Kasumi-1 (cell line): ENCODE measurements at regions not wholly inside any gene's neighbourhood (a gene's known extent, or its start where the extent isn't known, plus 50 kb on each side); places are given as distances from the start of the nearest gene placed in this dataset.

ENCODE experiments used
- DNase-seq, 2 experiments: peaks; one replicate each; lab custom pipeline; 2025; lab: John Stamatoyannopoulos, UW

- DNase-seq = no peak
Observed at GRCh38 chr13:104086210-104086609, 1020.0 kb upstream of the SLC10A2 start.

GRCh38 chr13:104085611-104086010 lies 1019.4 kb upstream of the SLC10A2 start:
- no peak for DNase-seq

DNA sequence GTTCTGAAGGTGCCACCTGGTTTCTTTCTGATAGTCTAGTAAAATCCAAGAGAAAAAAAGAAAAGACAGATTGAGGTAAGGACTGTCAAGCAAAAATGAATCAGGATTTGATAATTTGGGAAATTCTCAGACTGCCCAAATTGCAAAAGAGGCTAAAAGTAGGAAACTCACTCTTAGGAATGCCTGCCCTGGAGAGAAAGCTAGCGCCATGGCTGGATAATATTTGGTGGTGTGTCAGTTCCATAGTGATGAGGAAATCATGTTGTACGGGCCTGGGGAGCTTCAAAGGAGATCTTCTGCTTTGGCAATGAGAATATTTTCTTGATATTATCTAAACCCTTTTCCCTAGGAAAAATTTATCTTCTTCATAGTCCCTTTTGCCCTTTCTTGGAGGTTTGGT lies 1008.1 kb upstream of the SLC10A2 start:
- no peak for DNase-seq

- no peak for DNase-seq
Observed at GRCh38 chr13:104071806-104072205, 1005.6 kb upstream of the SLC10A2 start.

GRCh38 chr13:104065328-104065727 lies 999.1 kb upstream of the SLC10A2 start:
- no peak for DNase-seq

DNA sequence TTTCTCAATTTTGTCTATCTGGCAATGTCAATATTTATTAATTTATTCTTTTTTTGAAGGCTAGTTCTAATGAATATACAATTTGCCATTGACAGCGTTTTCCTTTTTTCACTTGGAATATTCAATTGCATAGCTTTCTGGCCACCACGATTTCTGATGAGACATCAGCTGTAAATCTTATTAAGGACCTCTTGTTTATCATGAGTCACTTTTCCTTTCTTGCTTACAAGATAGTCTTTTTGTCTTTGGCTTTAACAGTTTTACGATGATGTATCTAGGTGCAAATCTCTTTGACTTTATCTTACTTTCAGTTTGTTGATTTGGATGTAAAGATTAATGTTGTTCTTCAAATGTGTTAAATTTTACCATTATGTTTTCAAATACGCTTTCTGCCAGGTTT lies 991.6 kb upstream of the SLC10A2 start:
- DNase-seq = no peak

- DNase-seq = no peak
Observed at GRCh38 chr13:104045907-104046306, 979.7 kb upstream of the SLC10A2 start.

DNA sequence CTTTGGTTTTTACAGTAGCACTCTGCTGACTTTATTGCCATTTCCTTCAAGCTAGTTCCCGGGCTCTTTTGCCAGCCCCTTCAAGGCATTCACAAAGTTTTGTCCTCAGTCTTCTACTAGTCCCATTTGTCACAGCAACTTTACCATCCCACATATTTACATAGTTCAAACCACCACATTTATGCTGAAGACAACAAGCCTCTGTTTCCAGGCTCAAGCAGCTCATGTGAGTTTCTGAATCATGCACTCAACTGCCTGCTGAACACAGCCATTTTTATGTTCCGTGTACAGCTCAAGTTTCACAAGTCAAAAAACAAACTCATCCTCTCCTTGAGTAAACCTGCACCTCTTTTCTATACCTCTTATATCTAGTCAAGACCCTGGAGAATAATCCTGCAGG lies 977.0 kb upstream of the SLC10A2 start:
- DNase-seq = no peak

DNA sequence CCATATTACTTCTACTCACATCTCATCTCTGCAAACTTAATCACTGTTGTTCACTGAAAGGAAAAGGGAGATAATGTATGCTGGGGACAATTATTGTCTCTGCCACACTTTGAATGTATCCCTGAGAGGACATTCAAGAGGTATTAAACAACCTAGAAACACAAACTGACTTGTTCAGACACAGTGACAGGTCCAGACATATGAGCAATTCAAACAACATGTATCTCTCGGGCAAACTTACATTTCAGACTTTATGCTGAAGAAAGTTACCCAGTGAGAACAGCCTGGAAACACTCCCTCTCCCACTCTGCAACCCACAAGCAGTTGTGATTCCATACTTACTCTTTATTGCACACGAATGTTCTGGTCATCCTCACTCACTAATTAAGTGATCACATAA lies 968.7 kb upstream of the SLC10A2 start:
- no peak for DNase-seq

- DNase-seq = no peak
Observed at GRCh38 chr13:104025303-104025702, 959.1 kb upstream of the SLC10A2 start.

DNA sequence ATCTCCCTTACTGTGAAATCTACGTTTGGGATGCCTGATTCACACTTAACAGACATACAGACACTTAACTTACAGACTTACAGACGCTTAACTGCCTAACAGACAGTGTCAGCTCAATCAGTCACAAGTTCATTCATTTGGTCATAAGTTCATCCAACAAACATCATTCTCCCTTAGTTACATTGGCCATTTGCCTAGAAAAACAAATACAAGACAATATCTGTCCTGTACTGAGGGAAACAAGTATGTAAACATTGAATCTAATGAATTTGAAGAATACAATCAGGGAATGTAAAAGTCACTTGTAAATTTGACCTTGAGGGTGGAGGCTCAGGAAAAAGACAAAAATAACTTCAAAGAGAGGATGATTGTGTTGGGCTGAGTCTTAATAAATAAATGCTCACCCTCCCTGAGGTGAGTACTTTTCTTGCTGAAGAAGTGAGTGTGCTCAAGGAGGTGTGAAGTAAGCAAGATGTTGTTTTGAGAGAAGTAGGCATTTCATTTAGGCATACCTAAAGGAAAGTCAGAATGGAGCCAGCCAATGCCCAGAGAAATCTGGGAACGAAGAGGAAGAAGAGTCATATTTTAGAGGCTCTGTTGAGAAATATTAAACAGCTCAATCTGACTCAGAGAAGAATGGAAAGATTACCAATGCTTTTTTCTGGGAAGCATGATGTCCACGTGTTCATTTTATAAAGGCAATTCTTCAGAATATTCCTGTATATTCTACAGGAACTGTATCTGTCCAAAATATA lies 958.4 kb upstream of the SLC10A2 start:
- DNase-seq = no peak

GRCh38 chr13:104021806-104022397 lies 955.7 kb upstream of the SLC10A2 start:
- no peak for DNase-seq

DNA sequence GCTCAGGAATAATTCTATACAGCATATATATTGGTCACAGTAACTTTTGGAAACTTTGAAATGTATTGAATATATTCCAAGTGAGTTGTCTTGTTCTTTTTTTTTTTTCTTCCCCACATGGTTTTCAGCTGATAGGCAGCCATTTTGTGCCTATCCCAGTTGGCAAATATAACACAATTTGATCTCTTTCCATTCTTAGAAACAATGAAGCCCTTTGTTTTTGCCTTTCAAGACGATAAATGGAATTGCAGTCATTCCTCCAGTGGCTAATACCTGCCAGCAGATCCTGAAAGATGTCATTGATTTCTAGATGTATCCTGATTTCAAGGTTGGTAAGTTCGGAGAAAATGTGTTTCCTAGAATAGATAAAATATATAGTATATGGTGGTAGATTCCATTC lies 951.1 kb upstream of the SLC10A2 start:
- no peak for DNase-seq

DNA sequence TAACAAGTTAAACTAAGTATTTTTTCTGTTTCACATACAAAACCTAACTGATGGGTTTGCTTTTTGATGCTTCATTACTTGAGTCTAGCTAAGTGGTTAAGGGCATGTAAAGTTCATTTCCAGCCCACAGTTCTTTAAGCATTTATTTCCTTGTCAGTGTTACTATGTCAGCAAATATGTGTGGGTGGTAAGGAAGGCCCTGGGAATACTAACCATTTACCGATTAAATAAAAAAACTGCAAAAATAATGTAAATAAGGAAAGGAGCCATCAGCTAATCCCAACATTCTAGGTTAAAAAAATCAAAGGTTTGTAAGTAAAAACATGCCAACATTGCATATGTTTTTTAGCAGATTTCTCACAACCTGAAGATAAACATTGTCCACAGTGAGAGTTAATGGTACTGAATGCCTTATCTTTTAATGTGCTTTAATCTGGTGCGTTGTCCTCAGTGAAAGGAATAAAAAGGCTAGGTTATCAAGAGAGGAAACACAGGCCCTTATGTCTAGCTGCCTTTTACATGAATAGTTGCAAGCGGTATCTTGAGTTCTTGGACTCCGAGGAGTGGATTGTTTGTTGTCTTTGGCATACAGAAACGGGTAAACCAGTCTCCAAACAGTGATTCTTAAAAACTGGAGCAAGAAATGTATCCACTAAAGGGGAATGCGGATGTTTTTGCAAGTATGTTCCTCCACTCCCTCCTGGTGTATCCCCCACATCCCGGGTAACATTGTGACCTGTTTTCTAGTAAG lies 949.6 kb upstream of the SLC10A2 start:
- DNase-seq = no peak

GRCh38 chr13:104014803-104015645 lies 948.8 kb upstream of the SLC10A2 start:
- DNase-seq = no peak

DNA sequence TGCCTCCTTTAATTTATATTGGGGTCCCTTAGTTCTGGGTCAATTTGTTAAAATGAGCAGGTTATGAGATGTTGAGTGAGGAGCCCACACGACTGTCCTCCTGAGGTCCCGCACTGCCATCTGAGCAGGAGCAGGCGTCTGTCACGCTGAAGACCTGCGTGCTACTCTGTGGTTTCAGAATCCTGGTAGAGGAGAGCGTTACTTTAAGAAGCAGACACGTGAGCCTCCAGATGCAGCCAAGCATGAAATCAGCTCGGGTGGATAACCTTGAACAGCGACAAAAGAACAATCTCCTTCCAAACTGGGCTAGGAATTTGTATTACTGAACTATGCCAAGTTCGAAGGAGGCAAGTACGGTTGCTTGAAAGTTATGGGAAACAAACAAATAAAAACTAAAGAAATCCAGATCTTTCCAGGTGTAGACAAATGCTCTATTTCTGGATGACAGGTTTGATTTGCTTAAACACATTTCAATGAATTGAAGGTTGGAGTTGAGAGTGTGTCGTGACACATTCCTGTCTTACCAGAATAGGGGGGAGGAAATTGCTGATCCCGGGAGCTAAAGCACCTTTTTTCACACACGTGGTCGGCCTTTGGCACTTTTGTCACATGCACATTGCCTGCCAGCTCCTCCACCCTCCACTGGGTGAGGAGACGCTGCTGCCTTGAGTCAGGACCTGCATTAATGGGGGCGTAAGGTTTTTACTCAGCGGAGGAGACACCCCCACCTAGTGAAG lies 945.5 kb upstream of the SLC10A2 start:
- no peak for DNase-seq

DNA sequence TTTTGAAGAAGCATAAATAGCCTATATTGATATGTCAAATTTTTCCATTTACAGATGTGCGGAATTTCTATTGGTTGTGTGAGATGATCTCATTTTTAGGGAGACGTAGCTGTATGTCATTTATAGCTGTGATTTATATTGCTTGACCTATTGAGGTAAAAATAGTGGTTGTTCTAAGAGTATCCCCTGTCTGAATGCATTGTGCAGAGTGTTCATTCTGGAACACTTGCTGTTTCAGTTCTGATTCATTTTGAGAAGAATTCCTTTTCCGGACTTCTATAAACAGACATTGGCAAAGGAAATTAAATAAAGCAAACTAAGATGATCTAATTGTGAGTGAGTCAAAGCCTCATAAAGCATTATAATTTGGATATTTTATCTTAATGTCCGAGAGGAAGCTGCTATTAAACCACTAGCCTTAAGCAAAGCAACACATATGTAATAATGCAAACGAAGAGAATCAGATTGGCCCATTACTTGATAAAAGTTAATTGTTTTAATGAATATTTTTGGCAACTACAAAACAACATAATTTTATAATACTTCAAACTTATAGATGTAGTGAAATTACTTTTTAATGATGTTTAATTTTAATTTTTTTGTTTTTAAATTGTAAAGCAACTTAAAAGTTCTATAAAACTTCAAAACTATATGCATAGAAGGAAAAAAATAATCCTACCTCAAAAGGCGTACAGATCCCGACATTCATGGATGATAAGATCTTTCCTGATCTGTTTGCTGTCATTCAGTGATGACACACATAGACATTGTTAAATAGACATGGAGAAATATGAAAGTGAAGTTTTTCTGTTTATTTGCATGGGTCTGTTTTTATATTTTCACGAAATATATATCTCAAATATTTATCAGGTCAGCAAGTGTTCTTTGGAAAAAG lies 942.6 kb upstream of the SLC10A2 start:
- no peak for DNase-seq

DNA sequence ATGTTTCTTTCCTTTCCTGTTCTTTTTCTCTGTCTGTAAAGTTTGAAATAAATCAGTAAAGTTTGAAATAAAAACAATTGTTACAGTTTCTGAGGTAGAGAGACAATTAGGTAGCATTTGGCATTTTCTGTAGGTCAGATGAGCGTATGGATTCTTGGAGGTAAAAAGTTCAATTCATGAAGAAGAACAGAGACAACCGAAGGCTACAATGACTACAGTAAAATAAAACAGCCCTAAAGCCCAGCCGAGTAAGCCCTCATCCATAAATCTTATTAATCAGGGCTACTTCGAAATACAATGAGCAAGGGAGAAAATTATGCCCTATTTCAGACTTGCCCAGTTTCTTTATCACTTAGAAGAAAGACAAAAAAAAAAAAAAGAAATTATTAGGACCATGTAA lies 941.9 kb upstream of the SLC10A2 start:
- DNase-seq = no peak

DNA sequence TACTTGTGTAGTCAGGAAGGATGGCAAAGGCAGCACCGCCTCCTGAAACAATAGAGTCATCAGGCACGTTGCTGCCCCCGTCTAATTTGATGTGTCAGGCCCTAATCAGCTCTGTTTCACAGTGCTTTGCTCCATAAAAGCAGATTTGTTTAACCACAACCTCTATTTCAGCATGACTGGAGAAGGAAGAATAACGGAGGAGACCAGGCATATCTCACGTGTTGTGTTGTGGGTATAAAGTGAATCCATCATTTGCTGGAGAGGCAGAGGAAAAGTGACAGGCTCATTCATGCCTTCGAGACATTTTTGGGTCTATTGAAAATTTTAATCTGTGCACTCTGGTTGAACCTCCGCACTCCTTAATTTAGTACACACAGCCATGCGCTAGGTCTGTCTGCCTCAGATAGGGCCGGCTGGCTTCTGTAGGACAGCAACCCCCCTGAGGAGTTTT lies 940.4 kb upstream of the SLC10A2 start:
- DNase-seq = no peak

GRCh38 chr13:104004572-104004971 lies 938.4 kb upstream of the SLC10A2 start:
- DNase-seq = no peak
